HAP-1 (cell line): ENCODE measurements at regions not wholly inside any gene's neighbourhood (a gene's known extent, or its start where the extent isn't known, plus 50 kb on each side); places are given as distances from the start of the nearest gene placed in this dataset.

ENCODE experiments used
- DNase-seq, 2 experiments: peaks; one replicate each; pipeline ENCODE4 v3.0.0-alpha.2; 2016 to 2020; ENCODE audit warnings: low spot score in 2 of 2
- H3K27me3 ChIP-seq: fragments of 250-450 bp; sonication (Bioruptor Pico); 2 replicates; pipeline ENCODE4 v1.5.1; 2020; ENCODE audit warnings: low read depth, mild to moderate bottlenecking, moderate library complexity
- H3K36me3 ChIP-seq: fragments of 250-450 bp; sonication (Bioruptor Pico); replicated peaks from 2 replicates; pipeline ENCODE4 v1.5.1; 2020; ENCODE audit warnings: mild to moderate bottlenecking
- H3K4me1 ChIP-seq: fragments of 250-450 bp; sonication (Bioruptor Pico); 2 replicates; pipeline ENCODE4 v1.5.1; 2020; ENCODE audit warnings: mild to moderate bottlenecking
- H3K4me3 ChIP-seq: fragments of 250-450 bp; sonication (Bioruptor Pico); 2 replicates; pipeline ENCODE4 v1.5.1; 2020; ENCODE audit warnings: mild to moderate bottlenecking, moderate library complexity
- H3K9me3 ChIP-seq: fragments of 250-450 bp; sonication (Bioruptor Pico); 2 replicates; pipeline ENCODE4 v1.5.1; 2020; ENCODE audit warnings: mild to moderate bottlenecking, moderate library complexity
- in situ Hi-C: fragments of 300-500 bp; cut with MboI; formaldehyde crosslinking; loops from 3 replicates; pipeline ENCODE4 v1.14.3; 2020; ENCODE audit warnings: low sequenced_read_pairs, inconsistent platforms, mixed read lengths

DNA sequence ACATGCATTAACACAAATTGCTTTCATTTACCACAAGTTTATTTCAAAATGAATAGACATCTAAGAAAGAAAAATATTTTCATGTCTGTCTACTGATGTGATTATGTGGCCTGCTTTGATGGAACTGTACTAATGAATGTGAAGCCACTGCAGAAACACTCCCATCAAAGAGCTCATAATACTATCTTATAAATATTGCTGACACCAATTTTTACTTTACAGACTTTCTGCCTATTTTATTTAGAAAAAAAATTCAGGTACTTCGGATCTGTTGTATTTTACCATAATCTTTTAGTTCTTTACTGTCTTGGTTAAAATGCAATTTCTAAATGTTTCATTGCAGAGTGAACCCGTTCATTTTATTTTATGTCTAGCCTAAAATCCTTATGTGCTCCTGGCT is 281.9 kb downstream of the ICE1 start:
- H3K36me3 ChIP-seq = no peaks in the 10 kb centered on the region
- H3K9me3 ChIP-seq = no peaks in the 10 kb centered on the region
- H3K4me1 ChIP-seq = no peaks in the 10 kb centered on the region
- in situ Hi-C loops = no loop called here
- DNase-seq = no peak
- H3K4me3 ChIP-seq = no peak overlapping the region
- H3K27me3 ChIP-seq = no peaks in the 10 kb centered on the region

DNA sequence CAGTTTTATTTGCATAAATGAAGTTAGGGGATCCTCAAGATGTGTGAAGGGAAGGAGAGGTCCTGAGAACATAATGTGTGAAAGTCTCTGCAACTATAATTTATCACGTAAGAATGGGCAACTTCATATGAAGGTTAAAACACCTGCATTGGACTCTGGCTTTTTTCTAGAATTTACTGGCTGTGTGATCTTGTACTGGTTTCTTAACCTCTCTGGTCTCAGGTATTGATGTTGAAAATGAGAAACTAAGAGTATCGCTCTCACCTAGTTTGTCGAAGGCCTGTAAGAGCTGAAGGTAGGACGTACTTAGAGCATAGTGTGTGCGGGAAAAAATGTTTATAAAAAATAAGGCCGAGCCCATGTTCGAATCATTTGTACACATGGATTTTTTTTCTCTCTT is 280.5 kb downstream of the ICE1 start:
- no peak for DNase-seq
- H3K4me3 ChIP-seq = no peak overlapping the region
- no peaks in the 10 kb centered on the region for H3K4me1 ChIP-seq
- H3K9me3 ChIP-seq = no peaks in the 10 kb centered on the region
- H3K27me3 ChIP-seq = no peaks in the 10 kb centered on the region
- in situ Hi-C loops = no loop called here
- H3K36me3 ChIP-seq = no peaks in the 10 kb centered on the region

DNA sequence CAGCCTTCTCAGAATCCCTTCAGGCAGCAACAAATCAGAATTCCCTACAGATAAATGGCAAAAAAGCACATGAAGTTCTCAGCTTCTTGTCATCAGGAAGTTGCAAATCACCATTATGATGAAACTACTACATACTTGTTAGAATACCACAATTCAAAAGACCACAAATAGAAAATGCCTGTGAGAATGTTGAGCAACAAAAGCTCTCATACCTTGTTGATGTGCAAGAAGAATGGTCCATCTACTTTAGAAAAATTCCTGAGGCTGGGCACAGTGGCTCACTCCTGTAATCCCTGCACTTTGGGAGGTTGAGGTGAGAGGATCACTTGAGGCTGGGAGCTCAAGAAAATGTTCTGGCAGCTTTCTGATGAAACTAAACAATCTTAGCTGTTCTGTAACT is 278.1 kb downstream of the ICE1 start:
- no peaks in the 10 kb centered on the region for H3K9me3 ChIP-seq
- in situ Hi-C loops = no loop called here
- H3K27me3 ChIP-seq = no peaks in the 10 kb centered on the region
- no peaks in the 10 kb centered on the region for H3K36me3 ChIP-seq
- DNase-seq = no peak
- no peak overlapping the region for H3K4me3 ChIP-seq
- H3K4me1 ChIP-seq = no peaks in the 10 kb centered on the region

DNA sequence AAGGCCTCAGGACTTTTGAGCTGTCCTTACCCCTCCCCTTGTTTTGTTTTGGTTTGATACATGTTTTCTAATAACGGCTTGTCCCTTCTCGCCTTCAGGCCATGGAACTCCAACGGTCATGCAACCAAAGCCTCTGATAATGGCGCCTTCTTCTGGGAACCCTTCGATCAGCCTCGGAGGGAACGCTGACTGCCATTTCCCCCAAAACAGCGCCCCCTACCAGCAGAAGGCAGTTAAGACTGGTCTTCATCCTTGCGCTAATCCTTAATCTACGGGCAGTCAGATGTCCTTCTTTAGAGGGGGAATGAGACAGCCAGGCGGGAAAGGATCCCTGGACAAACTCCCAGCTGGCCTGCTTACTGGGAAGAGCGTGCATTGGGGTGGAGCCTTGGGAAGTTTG is 276.6 kb downstream of the ICE1 start:
- Histone ChIP-seq H3K9me3 (no peaks in the 10 kb centered on the region), H3K4me3 (no peak overlapping the region), H3K27me3 (no peaks in the 10 kb centered on the region), H3K4me1 (no peaks in the 10 kb centered on the region), H3K36me3 (no peaks in the 10 kb centered on the region)
- in situ Hi-C loops = no loop called here
- DNase-seq = peak in 1 of 2 experiments; percentile 38

DNA sequence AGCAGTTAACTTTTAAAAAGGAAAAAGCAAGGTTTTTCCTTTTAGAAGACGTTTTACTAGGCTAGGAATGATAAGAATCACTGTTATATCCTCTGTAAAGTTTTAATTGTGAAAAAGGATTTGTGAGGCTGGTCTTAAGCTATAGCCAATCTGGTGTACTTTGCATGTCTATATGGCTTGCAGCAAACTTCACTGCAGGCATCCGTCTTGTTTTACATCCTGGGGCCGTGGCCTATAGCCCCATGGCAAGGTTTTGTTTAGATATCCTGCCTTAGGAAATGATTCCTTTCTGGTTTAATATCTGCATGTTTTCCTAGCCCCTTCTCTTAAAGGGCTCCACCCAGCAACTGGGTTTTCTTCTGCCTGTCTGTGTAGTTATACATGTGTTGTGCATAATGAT is 272.8 kb downstream of the ICE1 start:
- H3K27me3 ChIP-seq = no peaks in the 10 kb centered on the region; the same call in 1 of the 2 replicates
- no peak overlapping the region for H3K4me3 ChIP-seq
- no peak for DNase-seq
- no peaks in the 10 kb centered on the region for H3K9me3 ChIP-seq
- in situ Hi-C loops = no loop called here
- H3K4me1 ChIP-seq = no peaks in the 10 kb centered on the region
- no peaks in the 10 kb centered on the region for H3K36me3 ChIP-seq

DNA sequence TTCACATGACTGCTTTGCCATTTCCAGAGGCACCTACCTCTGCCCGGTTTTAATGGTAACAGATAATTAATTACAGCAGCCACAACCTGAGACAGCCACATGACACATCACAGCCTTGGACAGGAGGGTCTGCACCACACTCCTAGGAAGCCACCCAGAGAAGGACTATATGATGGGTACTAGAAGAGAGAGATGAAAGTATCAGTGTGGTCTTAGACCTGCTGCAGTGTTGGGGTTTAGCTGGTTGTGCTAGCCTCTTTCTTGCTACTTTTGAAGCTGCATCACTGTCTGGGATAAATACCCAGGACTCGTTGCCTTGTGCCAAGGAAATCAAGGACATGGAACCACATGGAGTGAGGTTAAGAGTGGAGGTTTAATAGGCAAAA is 266.4 kb downstream of the ICE1 start:
- H3K9me3 ChIP-seq = no peaks in the 10 kb centered on the region
- in situ Hi-C loops = no loop called here
- no peak overlapping the region for H3K4me3 ChIP-seq
- no peaks in the 10 kb centered on the region for H3K4me1 ChIP-seq
- H3K27me3 ChIP-seq = no peaks in the 10 kb centered on the region; the same call in 1 of the 2 replicates
- no peaks in the 10 kb centered on the region for H3K36me3 ChIP-seq
- no peak for DNase-seq

DNA sequence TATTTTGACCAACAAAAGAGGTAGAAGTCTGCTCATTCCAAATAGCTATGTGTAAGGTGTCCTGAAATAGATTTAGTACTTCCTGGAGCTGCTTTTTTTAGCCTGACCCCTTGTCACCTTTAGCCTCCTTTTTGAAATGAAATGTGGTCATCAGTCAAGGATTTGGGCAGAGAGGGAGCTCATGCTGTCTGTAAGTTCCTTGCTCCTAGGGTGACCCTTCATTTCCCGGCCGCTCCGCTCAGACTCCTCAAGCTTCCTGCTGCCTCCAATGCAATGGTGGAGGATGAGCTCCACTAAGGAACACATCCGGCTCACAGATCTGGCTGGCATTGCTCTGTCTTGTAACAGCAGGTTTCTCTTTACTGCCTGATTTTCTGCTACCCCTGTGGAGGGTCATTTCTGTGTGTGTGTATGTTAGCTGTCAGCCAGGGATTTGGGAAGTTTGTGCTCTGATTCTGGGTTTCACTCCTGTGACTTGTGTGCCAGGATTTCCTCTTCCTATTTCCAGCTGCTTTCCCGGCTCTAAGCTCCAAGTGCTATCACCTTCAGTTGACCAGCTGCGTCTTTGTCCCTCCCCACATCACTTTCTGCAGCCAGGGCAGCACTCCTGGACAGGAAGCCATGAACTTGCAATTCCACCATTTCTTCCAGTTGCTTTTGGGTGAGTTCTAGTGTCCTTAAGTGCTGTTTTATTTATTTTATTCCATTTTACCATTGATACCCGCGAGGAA is 265.9 kb downstream of the ICE1 start:
- in situ Hi-C loops = no loop called here
- no peaks in the 10 kb centered on the region for H3K4me1 ChIP-seq
- no peak overlapping the region for H3K4me3 ChIP-seq
- no peaks in the 10 kb centered on the region for H3K9me3 ChIP-seq
- no peaks in the 10 kb centered on the region for H3K36me3 ChIP-seq
- DNase-seq = no peak
- H3K27me3 ChIP-seq = no peaks in the 10 kb centered on the region; the same call in 1 of the 2 replicates

DNA sequence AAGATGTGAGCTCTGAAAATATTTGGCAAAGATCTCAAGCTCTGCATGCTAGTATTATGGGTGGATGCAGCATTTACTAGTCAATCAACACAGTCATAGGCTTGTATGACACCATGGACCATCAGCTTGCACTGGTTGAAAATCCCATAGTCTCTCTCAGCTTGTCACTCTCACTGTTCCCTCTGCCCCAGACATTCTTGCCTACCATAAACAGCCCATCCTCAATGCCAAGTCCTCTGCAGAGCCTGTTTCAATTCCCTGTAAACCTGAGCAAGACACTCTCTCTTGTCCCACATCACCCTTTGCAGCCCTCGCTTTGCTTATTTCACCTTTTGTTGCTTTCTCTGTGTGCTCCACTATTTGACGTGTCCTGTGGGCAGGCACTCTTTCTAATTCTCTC is 264.6 kb downstream of the ICE1 start:
- H3K4me1 ChIP-seq = no peaks in the 10 kb centered on the region
- no peaks in the 10 kb centered on the region for H3K9me3 ChIP-seq
- in situ Hi-C loops = no loop called here
- no peak for DNase-seq
- H3K4me3 ChIP-seq = no peak overlapping the region
- H3K36me3 ChIP-seq = no peaks in the 10 kb centered on the region
- H3K27me3 ChIP-seq = no peaks in the 10 kb centered on the region

DNA sequence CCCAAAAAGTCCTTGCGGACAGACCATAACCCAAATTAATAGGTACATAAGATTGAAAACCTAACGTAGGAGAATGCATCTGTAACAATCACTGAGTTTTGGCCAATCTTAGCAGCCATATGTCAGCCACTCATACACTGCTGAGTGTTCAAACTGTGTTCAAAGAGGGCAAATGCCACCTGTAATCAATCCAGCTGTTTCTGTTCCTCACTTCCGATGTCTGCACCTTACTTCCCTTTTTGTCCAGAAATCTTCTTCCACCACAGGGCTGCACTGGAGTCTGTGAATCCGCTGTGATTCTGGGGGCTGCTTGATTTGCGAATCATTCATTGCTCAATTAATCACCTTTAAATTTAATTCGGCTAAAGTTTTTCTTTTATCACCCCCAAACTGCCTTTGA is 263.9 kb downstream of the ICE1 start:
- no peak for DNase-seq
- H3K9me3 ChIP-seq = no peaks in the 10 kb centered on the region
- no peak overlapping the region for H3K4me3 ChIP-seq
- no peaks in the 10 kb centered on the region for H3K27me3 ChIP-seq
- in situ Hi-C loops = no loop called here
- no peaks in the 10 kb centered on the region for H3K4me1 ChIP-seq
- no peaks in the 10 kb centered on the region for H3K36me3 ChIP-seq

DNA sequence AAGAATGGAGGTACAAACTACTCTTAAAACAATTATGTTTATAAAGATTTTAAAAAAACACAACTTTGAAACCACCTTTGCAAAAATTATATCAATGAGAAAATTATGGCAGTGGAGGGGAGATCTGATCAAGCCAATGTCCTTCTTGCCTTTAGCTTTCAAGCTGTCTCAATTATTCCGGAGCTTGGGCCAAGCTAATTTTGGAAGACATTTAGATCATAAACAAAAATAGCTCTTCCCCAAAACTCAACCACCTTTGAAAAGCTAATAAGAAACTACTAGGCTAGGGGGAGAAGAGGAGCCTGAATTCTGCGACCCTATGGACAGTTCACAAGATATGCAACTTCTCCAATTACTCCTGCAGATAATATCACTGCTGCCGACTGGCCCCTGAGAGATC is 263.3 kb downstream of the ICE1 start:
- no peaks in the 10 kb centered on the region for H3K4me1 ChIP-seq
- no peak overlapping the region for H3K4me3 ChIP-seq
- no peaks in the 10 kb centered on the region for H3K27me3 ChIP-seq
- H3K36me3 ChIP-seq = no peaks in the 10 kb centered on the region
- H3K9me3 ChIP-seq = no peaks in the 10 kb centered on the region
- in situ Hi-C loops = no loop called here
- DNase-seq = no peak

DNA sequence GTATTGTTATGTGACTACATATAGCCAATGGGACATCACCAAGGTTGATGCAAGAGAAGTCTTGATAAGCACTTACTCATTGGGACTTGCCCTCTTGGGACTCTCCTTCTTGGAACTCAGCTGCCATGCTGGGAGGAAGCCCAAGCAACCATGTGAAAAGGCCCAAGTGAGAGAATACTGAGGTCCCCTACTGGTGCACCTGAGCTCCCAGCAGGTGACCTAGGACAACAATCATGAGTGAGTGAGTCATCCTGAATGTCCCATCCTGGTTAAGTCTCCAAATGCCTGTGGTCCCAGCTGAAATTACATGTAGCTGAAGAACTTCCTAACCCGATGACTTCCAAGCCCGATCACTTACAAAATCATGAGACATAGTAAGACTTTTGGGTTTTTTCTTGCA is 260.7 kb downstream of the ICE1 start:
- no peaks in the 10 kb centered on the region for H3K4me1 ChIP-seq
- H3K9me3 ChIP-seq = no peaks in the 10 kb centered on the region
- no peaks in the 10 kb centered on the region for H3K27me3 ChIP-seq
- DNase-seq = no peak
- in situ Hi-C loops = no loop called here
- no peak overlapping the region for H3K4me3 ChIP-seq
- no peaks in the 10 kb centered on the region for H3K36me3 ChIP-seq

DNA sequence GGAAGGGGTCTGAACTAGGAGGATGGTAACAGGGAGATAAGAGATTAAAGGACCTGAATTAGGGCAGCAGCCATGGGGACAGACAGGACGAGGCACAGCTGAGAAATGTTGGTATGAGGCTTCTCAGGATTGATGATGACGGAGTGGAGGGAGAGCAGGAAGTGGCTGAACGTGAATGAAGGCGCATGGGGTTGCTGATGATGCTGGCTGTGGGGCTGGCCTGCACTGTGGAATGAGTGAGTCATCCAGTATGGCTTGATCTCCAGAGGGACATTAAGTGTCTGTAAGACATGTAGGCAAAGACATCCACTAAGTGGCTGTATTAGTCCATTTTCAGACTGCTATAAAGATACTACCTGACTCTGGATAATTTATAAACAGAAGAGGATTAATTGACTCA is 256.4 kb downstream of the ICE1 start:
- in situ Hi-C loops = no loop called here
- H3K36me3 ChIP-seq = no peaks in the 10 kb centered on the region
- no peaks in the 10 kb centered on the region for H3K27me3 ChIP-seq
- no peaks in the 10 kb centered on the region for H3K4me1 ChIP-seq
- no peak for DNase-seq
- H3K4me3 ChIP-seq = no peak overlapping the region
- H3K9me3 ChIP-seq = no peaks in the 10 kb centered on the region; the same call in 1 of the 2 replicates

DNA sequence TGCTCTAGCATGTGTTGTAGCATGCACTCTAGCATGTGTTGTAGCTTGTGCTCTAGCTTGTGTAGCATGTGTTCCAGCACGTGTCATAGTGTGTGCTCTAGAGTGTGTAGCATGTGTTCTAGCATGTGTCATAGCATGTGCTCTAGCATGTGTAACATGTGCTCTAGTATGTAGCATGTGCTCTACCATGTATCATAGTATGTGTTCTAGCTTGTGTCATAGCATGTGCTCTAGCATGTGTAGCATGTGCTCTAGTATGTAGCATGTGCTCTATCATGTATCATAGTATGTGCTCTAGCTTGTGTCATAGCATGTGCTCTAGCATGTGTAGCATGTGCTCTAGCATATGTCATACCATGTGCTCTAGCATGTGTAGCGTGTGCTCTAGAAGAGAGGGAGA is 255.3 kb downstream of the ICE1 start:
- H3K27me3 ChIP-seq = no peaks in the 10 kb centered on the region
- no peak overlapping the region for H3K4me3 ChIP-seq
- DNase-seq = no peak
- no peaks in the 10 kb centered on the region for H3K4me1 ChIP-seq
- H3K36me3 ChIP-seq = no peaks in the 10 kb centered on the region
- in situ Hi-C loops = no loop called here
- no peaks in the 10 kb centered on the region; the same call in 1 of the 2 replicates for H3K9me3 ChIP-seq

DNA sequence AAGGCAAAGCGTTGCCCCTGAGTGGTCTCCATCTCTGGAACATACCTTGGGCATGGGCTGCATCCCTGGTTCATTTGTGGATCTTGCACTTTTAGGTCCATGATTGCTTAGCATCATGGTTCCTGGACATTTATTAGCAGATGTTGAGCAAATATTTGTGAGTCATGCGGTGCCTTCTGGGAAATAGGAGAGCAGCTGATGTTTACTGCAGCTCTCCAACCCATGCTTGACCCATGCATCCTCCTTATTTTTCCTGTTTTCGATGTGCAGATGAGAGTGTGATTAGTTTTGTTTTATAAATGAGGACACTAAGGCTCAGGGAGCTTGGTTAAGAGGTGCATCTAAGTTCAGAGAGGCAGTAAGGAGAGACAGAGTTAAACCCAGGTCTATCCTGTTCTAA is 253.7 kb downstream of the ICE1 start:
- Histone ChIP-seq H3K4me1 (no peaks in the 10 kb centered on the region), H3K36me3 (no peaks in the 10 kb centered on the region), H3K9me3 (no peaks in the 10 kb centered on the region; the same call in 1 of the 2 replicates), H3K27me3 (no peaks in the 10 kb centered on the region), H3K4me3 (no peak overlapping the region)
- in situ Hi-C loops = no loop called here
- no peak for DNase-seq

DNA sequence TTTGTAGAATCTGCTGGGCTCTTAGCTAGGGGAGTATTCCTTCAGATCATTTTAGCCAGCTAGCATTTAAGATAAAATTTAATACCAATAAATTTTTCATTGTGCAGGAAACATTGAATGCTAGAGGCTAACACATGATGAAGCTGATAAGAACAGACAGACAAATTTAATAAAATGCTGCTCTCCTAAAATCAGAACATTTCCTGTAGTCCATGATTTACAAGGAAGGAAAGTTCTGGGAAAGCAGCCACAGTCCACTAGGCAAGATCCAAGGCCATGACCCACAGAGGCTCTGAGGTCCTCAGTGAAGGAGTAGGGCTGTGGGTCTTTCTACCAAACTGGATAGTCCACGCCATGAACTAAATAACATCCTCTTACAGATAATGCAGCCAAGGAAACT is 253.0 kb downstream of the ICE1 start:
- no peak overlapping the region for H3K4me3 ChIP-seq
- no peaks in the 10 kb centered on the region for H3K36me3 ChIP-seq
- no peaks in the 10 kb centered on the region; the same call in 1 of the 2 replicates for H3K9me3 ChIP-seq
- DNase-seq = no peak
- in situ Hi-C loops = no loop called here
- no peaks in the 10 kb centered on the region for H3K27me3 ChIP-seq
- no peaks in the 10 kb centered on the region for H3K4me1 ChIP-seq
